ENCODE measurements at regions not wholly inside any gene's neighbourhood (a gene's known extent, or its start where the extent isn't known, plus 50 kb on each side); places are given as distances from the start of the nearest gene placed in this dataset.
"Not testable (repeated sequence)": the region's sequence is repeated elsewhere in the genome, so short reads cannot be mapped to it uniquely, and the experiment has no call there.

- not testable (repeated sequence) for DNase-seq
Observed at GRCh38 chr2:192542148-192543066, 347.7 kb upstream of the TMEFF2 start.

GRCh38 chr2:192539306-192539705 is 344.6 kb upstream of the TMEFF2 start:
- DNase-seq = no peak

- DNase-seq = no peak
Observed at GRCh38 chr2:192536922-192537624, 342.3 kb upstream of the TMEFF2 start.

GRCh38 chr2:192535956-192536921 is 341.5 kb upstream of the TMEFF2 start:
- DNase-seq = no peak

GRCh38 chr2:192534072-192534471 is 339.3 kb upstream of the TMEFF2 start:
- no peak for DNase-seq

- not testable (repeated sequence) for DNase-seq
Observed at GRCh38 chr2:192524642-192525251, 330.0 kb upstream of the TMEFF2 start.

- DNase-seq = not testable (repeated sequence)
Observed at GRCh38 chr2:192524214-192524613, 329.5 kb upstream of the TMEFF2 start.

- DNase-seq = no peak
Observed at GRCh38 chr2:192515937-192516336, 321.2 kb upstream of the TMEFF2 start.

GRCh38 chr2:192513575-192513974 is 318.8 kb upstream of the TMEFF2 start:
- DNase-seq = no peak

GRCh38 chr2:192507836-192508450 is 313.2 kb upstream of the TMEFF2 start:
- not testable (repeated sequence) for DNase-seq

- DNase-seq = no peak
Observed at GRCh38 chr2:192500550-192501200, 305.9 kb upstream of the TMEFF2 start.

GRCh38 chr2:192499476-192499875 is 304.7 kb upstream of the TMEFF2 start:
- DNase-seq = no peak

- no peak for DNase-seq
Observed at GRCh38 chr2:192498747-192499146, 304.0 kb upstream of the TMEFF2 start.

- DNase-seq = not testable (repeated sequence)
Observed at GRCh38 chr2:192488158-192488557, 293.4 kb upstream of the TMEFF2 start.

GRCh38 chr2:192487636-192488035 is 292.9 kb upstream of the TMEFF2 start:
- no peak for DNase-seq

- DNase-seq = no peak
Observed at GRCh38 chr2:192484903-192485302, 290.2 kb upstream of the TMEFF2 start.

GRCh38 chr2:192480984-192481383 is 286.3 kb upstream of the TMEFF2 start:
- DNase-seq = no peak

GRCh38 chr2:192473331-192473730 is 278.6 kb upstream of the TMEFF2 start:
- DNase-seq = no peak

GRCh38 chr2:192471982-192472381 is 277.2 kb upstream of the TMEFF2 start:
- DNase-seq = no peak

- no peak for DNase-seq
Observed at GRCh38 chr2:192469612-192470011, 274.9 kb upstream of the TMEFF2 start.

- no peak for DNase-seq
Observed at GRCh38 chr2:192467953-192468660, 273.4 kb upstream of the TMEFF2 start.
